GM21786 (cell line): ENCODE measurements at regions not wholly inside any gene's neighbourhood (a gene's known extent, or its start where the extent isn't known, plus 50 kb on each side); places are given as distances from the start of the nearest gene placed in this dataset.
"Not testable (repeated sequence)": the region's sequence is repeated elsewhere in the genome, so short reads cannot be mapped to it uniquely, and the experiment has no call there.

Experiments used
- ATAC-seq: cut with Tn5 transposase; IDR thresholded peaks from one replicate; pipeline ENCODE4 v1.9.1; 2021; ENCODE audit not compliant: unreplicated experiment

DNA sequence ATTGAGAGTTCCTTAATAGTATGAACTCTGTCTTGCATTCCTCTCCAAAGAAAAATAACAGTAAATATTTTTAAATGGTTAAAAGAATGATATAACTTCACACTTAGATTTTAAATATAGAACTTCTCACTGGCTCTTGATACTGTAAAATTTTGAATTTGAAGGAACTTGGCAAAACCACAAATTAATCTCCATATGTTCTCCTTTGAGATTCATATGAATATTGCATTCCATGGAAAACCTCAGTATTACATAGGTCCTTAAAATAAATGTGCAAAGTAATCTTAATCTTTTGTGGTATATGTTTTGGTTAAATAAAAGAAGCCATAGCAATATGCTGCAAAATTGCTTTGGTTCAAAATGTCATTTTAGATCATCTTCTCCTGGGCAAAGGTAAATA, 1137.6 kb upstream of the LRRTM3 start:
- no peak for ATAC-seq

DNA sequence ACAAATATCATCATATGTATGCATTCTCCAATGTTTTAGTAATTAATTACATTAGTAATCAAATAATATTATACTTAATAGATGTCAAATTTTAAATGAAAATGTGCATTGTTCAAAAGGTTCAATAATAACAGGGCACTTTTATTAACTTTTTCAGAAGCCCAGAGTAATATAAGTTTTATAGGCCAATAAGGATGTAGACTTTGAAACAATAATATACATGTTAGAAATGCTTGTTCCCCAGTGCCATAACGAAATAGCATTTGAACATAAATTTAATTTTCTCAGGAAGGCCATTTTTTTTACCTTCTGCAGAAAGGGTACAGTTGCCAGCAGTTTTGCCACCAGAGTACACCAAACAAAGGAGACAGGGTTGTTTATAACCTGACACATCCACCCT, 1133.9 kb upstream of the LRRTM3 start:
- no peak for ATAC-seq

DNA sequence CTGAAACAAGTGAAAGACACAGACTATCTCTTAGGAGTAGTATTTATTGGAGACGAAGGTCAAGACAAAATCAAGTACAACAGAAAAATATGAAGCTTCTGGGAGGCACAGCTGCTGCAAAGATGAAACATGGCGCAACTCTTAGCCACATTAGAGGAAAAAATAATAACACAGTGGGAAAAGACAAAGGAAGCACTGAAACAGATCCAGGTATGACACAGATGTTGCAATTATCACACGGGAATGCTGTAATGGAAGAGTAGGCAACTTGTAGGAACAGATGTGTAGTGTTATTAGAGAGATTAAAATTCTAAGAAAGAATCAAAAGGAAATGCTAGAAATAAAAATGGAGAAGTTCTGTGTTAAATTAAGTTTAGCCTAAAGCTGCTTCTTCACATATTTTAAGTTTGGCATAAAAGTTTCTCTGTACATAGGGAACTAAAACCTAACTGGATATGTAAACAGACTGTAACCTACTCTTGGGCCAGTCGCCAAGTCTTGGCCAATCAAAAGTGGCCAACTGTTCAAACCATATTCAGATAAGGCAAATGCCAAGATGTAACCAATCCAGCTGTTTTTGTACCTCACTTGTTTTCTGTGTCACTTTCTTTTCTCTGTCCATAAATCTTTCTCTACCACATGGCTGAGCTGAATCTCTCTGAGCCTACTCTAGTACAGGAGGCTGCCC, 1132.0 kb upstream of the LRRTM3 start:
- no peak for ATAC-seq

DNA sequence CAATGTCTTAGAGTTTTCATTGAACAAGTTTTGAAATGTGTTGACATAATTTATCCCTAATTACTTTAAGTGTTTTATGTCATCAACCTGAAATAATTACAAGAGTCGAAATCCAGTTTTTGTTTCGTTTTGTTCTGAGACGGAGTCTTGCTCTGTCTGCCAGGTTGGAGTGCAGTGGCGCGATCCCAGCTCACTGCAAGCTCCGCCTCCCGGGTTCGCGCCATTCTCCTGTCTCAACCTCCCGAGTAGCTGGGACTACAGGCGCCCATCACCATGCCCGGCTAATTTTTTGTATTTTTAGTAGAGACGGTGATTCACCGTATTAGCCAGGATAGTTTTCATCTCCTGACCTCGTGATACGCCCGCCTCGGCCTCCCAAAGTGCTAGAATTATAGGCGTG, 1131.0 kb upstream of the LRRTM3 start:
- ATAC-seq, result not testable (repeated sequence)

DNA sequence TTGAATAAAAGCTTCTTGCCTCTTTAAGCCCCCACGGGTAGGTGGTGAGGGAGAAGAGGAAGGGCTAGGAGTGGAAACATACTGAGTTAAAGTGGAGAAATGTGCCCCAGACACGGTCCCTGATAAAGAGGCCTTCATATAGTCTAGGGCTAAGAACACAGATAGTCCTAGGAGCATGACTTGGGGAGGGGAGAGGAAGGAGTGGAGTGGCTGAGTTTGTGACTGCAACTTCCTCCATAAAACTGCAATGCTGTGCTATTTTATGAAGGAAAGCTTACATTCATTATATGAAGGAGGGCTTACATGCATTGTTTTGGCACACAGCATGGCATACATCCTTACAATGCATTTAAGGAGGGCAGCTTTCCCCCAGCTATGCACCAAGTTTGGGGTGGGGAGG, 1129.4 kb upstream of the LRRTM3 start:
- ATAC-seq, result no peak

DNA sequence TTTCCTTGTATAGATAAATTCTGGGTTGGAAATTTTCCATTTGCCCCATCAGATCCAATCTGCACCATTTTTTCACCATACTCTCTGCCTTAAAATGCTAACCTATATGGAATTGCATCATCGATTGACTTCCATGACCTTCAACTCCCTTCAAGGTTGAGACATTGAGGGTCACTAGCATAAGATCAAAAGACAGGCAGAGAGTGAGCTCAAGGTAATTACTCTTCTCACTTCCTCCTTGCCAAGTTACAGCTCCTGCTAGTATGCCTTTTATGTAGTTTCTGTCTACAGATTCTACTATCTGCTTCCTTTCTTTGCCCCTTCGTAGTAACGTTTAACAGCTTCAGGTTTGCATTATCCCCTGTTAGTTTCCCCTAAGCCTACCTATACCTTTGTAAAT, 1127.7 kb upstream of the LRRTM3 start:
- peak; percentile 55 for ATAC-seq

DNA sequence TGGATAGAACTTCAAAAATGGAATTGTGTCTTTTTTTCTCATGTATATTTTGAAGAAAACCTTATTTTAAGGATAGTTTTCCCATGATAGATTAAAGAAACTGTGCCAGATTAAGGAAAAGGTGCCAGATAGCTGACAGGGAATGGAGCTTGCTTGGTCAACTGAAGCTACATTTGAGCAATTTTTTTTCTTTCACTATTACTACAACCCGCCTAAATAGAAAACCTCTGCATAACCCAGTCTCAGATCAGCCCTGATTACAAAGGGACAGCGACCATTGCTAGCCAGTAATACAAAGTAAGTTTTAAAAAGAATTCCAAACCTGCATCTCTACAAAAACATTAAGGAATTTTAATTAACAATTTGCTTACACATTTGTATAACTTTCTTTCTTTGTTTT, 1123.4 kb upstream of the LRRTM3 start:
- ATAC-seq, result no peak

DNA sequence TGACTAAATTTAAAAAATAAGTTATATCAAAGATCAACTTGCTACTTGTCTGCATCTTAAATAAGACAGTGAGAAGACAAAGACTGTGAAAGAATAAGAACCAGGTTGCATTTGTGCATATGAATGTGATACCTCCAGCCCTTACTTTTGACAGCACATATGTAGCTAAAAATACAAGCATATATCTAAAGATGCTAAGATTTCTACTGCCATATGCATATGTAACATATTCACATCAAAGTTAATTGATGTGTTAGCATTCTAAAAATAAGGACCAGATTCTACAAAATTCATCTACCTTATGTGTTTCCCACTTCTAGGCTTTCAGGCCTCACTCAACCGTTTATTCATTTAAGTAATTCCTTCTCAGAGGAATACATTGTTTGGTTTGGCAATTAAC, 1120.3 kb upstream of the LRRTM3 start:
- ATAC-seq, result no peak

DNA sequence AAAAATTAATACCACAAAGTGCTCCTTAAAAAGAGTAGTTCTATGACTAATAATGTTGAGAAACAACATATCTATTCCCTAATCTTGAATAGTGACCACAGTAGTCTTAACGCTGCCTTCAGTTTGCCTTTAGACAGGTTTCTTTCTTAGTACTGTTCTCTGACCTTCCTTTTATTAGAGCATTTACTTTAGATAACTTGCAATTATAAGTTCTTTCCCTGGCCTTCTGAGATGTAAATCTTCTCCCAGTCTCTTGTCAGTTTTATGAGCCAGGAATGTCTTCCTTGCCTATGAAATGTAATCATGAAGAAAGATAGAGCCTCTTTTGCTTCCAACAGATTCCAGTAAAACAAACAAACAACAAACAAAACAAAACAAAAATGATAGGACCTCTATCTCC, 1119.8 kb upstream of the LRRTM3 start:
- ATAC-seq, result no peak

DNA sequence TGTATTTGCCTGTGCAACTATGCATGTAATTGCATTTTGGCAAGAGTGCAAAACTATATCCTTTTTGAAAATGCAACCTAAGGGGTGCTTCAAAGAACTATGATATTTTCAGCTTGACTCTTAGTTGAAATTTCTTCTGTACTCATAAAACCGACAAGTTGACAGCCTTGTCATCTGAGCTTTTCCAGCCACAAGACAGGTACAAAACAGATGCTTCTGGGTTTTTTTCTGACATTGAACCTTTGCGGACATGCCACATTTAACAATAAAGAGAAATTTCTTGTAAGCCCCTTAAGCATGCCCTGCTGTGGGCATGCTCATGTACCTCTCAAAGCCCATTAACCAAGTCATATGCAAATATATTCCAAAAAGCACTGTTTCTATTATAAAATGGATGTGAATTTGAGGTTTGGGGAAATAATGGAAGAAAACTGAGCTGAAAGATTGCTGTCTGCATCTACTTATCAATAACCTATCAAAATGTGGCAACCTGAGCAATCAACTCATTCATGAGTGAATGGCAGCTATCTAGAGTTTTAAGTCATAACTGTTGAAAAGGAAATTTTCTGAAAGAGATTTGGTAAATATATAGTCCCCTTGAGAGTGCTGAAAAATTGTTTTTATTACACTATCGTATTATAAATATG, 1117.0 kb upstream of the LRRTM3 start:
- ATAC-seq, result no peak

DNA sequence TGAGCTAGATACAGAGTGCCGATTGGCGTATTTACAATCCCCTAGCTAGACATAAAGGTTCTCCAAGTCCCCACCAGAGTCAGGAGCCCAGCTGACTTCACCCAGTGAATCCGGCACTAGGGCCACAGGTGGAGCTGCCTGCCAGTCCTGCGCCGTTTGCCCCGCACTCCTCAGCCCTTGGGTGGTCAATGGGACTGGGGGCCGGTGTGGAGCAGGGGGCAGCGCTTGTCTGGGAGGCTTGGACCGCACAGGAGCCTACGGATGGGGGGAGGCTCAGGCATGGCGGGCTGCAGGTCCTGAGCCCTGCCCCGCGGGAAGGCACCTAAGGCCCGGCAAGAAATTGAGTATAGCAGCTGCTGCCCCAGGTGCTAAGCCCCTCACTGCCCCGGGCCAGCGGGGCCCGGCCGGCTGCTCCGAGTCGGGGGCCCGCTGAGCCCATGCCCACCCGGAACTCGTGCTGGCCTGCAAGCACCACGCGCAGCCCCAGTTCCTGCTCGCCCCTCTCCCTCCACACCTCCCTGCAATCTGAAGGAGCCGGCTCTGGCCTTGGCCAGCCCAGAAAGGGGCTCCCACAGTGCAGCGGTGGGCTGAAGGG, 1113.8 kb upstream of the LRRTM3 start:
- ATAC-seq, result no peak

DNA sequence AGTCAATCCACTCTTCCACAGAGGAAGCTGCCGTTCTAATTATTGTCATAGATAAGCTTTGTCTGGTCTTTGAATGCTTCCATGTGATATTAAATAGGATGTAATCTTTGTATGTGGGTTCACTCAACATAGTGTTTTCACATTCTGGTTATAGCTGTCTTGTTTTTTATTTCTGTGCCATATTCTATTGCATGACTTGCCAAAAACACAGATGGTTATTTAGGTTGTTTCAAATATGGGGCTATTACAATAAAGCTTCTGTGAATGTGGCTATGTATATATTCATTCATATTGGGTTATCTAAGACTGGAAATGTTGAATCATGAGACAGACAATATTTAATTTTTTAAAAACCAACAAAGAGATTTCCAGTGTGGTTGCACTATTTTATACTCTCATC, 1109.3 kb upstream of the LRRTM3 start:
- no peak for ATAC-seq

DNA sequence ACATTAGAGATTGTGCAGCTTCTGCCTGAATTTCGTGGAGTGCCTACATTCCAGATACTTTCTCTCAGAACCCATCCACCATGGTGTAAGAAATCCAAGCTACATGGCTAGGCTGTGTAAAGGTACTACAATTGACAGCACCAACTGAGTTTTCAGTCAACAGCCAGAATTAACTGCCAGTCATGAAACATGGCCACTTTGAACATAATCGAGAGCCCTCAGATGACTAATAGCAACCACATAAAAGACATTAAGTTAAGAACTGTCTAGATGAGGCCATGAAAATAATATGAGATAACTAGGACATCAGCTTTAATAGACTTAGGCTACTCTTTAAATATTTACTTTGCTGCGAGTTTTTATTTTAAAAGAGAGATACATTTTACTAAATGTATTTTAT, 1106.8 kb upstream of the LRRTM3 start:
- ATAC-seq, result no peak

DNA sequence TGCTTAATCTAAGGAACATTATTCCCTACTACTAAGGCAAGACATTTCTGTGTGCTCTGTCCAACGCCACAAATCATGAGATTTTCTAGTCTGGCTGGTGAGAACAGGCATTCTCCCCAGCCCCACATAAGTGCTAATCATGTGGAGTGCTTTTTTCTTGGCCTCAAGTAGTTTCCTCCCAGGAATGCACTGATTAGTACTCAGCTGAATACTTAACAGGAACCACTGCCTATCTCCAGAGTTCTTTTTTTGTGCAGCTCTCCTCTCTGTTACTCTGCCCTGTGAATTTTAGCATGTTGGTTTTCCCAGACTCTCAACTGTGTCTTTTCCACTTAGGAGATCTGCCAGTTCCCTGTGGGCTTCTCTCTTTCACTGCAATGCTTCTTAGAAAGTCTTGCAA, 1098.5 kb upstream of the LRRTM3 start:
- no peak for ATAC-seq

DNA sequence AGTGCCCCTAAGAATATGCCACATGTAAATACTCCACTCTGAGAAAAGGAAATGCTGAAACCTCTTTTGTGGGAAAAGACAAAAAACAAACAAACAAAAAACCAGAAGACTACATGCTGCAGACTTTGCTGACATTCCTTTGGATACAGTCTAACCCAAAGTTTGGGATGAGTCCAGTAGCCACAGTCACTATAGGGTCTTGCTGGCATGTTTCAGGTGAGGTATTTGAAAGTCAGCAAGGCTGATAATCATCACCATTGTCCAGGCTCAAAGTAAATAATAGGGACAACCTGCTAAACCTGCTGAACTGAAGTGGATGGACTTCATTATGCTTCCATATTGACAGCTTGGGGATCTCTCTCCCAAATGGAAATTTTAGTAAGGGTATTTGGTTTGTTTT, 1087.0 kb upstream of the LRRTM3 start:
- no peak for ATAC-seq

DNA sequence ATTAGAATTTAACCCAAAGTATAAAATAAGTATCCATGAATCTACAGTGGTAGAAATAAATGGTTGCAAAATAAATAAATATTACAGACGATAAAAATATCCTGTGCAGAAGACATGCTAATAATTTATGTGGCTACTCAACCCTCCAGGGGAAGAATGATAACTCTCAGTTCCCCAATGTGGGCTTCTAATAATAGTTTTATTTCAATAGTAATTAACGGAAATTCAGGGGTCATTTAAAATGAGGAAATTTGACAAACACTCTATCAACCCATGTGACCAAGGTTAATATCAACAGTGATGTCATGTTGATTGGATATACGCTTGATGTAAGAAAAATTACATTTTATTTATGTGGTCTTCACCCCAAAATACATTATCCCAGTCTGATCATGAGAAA, 1082.6 kb upstream of the LRRTM3 start:
- no peak for ATAC-seq

DNA sequence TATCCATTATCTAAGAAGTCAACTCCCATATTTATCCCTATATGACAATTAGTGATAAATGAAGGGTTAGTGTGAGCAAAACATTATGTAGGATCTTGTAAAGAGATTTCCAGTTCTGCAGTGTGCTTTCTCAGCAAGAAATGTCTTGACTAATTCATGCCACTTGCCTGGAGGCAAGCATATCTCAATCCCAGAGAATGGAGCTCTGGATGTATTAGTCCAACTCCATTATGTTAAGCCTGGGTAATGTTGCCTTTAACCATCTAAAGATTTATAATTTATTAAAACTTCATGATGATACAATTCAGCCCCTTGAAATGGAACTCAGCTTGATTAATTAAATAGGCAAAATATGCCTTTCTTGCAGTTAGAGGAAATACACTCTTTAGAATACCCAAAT, 1079.9 kb upstream of the LRRTM3 start:
- no peak for ATAC-seq

DNA sequence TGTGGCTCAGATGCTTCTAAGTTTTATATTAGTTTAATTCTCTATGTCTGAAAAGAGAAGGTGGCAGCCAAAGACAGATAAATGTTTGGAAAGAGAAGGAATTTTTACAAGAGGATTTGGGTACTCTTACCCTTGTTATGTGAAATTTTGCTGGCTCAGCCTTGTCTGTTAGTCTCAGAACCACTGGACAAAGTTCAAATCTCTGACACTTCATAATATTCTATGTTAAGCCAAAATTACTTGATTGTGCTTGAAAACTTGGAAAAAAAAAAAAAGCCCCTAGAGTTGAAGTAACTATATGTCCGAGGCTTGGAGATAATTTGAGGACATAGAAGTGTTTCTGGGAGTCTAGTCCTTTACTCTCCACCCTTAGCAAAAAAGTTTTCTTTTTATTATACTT, 1079.3 kb upstream of the LRRTM3 start:
- ATAC-seq, result no peak

DNA sequence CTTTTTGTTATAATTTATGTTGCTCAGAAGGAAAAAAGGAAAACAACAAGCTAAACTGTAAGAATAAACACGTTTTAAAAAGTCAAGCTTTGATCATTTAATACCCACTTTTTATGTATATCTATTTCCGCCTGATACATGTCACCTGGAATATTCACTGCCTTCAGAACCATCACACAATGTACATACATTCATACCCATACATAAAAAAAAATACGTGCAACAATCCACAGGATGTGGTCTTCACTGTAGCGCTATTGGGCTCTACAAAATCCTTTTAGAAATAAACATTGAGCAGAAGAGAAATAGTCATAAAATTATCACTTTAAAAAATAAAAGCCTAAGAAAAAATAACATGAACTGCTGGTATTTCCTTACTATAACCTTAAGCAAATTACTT, 1078.9 kb upstream of the LRRTM3 start:
- no peak for ATAC-seq

DNA sequence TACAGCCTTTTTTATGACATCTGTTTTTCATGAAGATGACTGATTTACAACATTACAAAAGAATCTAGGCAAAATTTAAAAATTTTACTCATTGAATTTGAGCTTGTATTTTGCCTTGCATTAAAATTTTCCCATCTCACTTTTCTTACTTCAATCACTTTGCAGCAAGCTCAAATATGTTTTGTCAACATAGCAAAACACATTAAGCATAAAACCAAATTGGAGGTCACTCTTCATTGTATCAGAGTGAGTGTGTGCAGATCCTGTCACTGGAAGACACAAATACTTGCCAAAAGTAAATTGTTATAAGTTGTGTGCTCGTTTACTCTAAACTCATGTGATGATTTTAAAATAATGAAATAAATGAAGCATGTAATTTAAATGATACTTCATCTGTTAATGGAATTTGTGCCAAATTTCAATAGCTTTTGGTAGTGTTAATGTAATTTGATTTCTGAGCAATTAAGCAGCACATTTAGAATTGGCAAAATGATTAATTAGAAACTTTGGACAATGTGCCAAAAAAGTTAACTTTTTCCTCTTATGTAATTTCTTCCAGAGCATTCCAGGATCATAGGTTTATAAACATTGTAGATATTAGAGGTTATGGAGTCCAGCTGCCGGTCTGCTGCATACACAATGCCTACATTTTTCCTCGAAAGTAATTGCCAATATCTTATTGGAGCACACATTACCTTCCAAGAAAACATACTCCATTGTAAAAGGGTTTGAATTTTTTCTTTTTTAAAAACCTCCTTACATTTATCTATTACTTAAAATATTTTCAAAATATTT, 1078.2 kb upstream of the LRRTM3 start:
- ATAC-seq, result no peak

DNA sequence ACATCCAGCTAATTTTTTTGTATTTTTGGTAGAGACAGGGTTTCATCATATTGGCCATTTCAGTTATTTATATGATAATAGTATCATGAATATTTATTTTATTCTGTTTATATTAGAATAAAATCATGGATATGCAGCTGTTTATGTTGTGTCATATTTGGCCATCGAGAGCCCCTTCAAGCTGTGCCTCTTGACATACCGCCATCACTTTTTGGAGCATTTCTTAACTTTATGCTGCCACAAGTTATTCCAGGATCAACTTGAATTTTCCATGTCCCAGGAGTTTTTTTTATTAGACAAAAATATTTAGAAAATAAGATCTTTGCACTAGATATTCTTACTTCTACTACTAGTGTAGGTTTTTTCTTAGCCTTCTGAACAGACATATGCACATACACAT, 1067.0 kb upstream of the LRRTM3 start:
- no peak for ATAC-seq

DNA sequence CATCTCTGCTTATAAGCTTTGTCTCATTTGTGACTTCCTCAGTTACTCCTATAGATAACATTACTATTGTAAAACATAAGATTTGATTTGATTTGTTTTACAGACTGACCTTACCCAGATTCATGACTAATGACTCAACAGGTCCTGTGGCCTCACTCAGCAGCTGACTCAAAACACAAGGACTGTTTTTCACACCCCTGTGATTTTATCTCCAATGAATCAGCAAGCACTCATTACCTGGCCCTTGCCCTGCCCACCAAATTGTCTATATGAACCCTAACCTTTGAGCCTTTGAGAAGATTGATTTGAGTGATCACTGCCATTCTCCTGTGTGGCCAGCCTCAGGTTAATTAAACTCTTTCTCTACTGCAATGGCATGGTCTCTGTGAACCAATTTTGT, 1064.6 kb upstream of the LRRTM3 start:
- ATAC-seq, result peak; percentile 82
